IMR-90 (cell line): ENCODE measurements at regions not wholly inside any gene's neighbourhood (a gene's known extent, or its start where the extent isn't known, plus 50 kb on each side); places are given as distances from the start of the nearest gene placed in this dataset.
A peak's percentile ranks its signal among the peaks of the same experiment; 100 is the strongest.

Experiments used
- ATAC-seq: fragments of 200-7000 bp; cut with Tn5 transposase; 2 replicates; pipeline ENCODE4 v1.9.1; 2020; ENCODE audit warnings: low read depth, mild to moderate bottlenecking, moderate library complexity
- BruUV-seq: library from RNA; stranded (reverse); fragments of 400-500 nt; replicated peaks from 2 replicates; lab custom pipeline; 2021; lab: Mats Ljungman, UMichigan
- CTCF ChIA-PET: fragments of 300-600 bp; formaldehyde crosslinking; extraction: SDS; loops from one replicate; lab custom pipeline; 2021; ENCODE audit warnings: antibody characterized with exemption; lab: Yijun Ruan, JAX
- POLR2A ChIA-PET: fragments of 300-600 bp; sonication (Branson Sonifier 250); formaldehyde crosslinking; loops from one replicate; lab custom pipeline; 2022; ENCODE audit warnings: antibody characterized with exemption; ENCODE audit not compliant: unreplicated experiment; lab: Charles Lee
- DNase-seq: peaks from one replicate; pipeline ENCODE4 v3.0.0; 2013
- H2AFZ ChIP-seq: replicated peaks from 2 replicates; pipeline ENCODE3; 2013; ENCODE audit warnings: low read length, mild to moderate bottlenecking; ENCODE audit not compliant: poor library complexity
- H2AK5ac ChIP-seq: 2 replicates; pipeline ENCODE4 v1.6.1; 2013; ENCODE audit warnings: low read depth, low read length, inconsistent platforms
- H2AK9ac ChIP-seq: replicated peaks from 2 replicates; pipeline ENCODE3; 2013; ENCODE audit warnings: mild to moderate bottlenecking, low read depth, low read length, moderate library complexity; ENCODE audit not compliant: poor library complexity
- H2BK120ac ChIP-seq: 2 replicates; pipeline ENCODE4 v1.6.1; 2013; ENCODE audit warnings: low read depth, low read length, inconsistent platforms
- H2BK15ac ChIP-seq: 3 replicates; pipeline ENCODE4 v1.6.1; 2013; ENCODE audit warnings: low read depth, low read length, inconsistent platforms
- H2BK20ac ChIP-seq: 2 replicates; pipeline ENCODE4 v1.6.1; 2013; ENCODE audit warnings: low read depth, mild to moderate bottlenecking, inconsistent platforms, low read length, moderate library complexity
- H2BK5ac ChIP-seq: 2 replicates; pipeline ENCODE4 v1.6.1; 2013; ENCODE audit warnings: mild to moderate bottlenecking, low read depth, low read length, inconsistent platforms; ENCODE audit not compliant: poor library complexity, severe bottlenecking
- H3K14ac ChIP-seq: replicated peaks from 2 replicates; pipeline ENCODE4 v1.6.1; 2013; ENCODE audit warnings: low read depth, low read length, inconsistent platforms
- H3K18ac ChIP-seq: 2 replicates; pipeline ENCODE4 v1.6.1; 2013; ENCODE audit warnings: low read depth, low read length, control low read depth
- H3K23ac ChIP-seq: 2 replicates; pipeline ENCODE4 v1.6.1; 2013; ENCODE audit warnings: low read depth, low read length, inconsistent platforms
- H3K27ac ChIP-seq: 2 replicates; pipeline ENCODE4 v1.5.1; 2013; ENCODE audit warnings: mild to moderate bottlenecking, control low read depth, low read length; ENCODE audit not compliant: insufficient read depth
- H3K27me3 ChIP-seq: 2 replicates; pipeline ENCODE4 v1.6.1; 2013; ENCODE audit warnings: low read length; ENCODE audit not compliant: control insufficient read depth, insufficient read depth
- H3K36me3 ChIP-seq: 2 replicates; pipeline ENCODE4 v1.6.1; 2013; ENCODE audit warnings: low read length, mixed read lengths; ENCODE audit not compliant: control insufficient read depth, insufficient read depth
- H3K4ac ChIP-seq: 2 replicates; pipeline ENCODE4 v1.6.1; 2013; ENCODE audit warnings: low read depth, low read length, inconsistent platforms
- H3K4me1 ChIP-seq: 2 replicates; pipeline ENCODE4 v1.6.1; 2013; ENCODE audit warnings: low read length, mixed read lengths; ENCODE audit not compliant: control insufficient read depth, insufficient read depth
- H3K4me2 ChIP-seq: 2 replicates; pipeline ENCODE4 v1.6.1; 2013; ENCODE audit warnings: low read depth, mild to moderate bottlenecking, control low read depth, low read length, moderate library complexity
- H3K4me3 ChIP-seq: 2 replicates; pipeline ENCODE4 v1.5.1; 2013; ENCODE audit warnings: low read depth, mild to moderate bottlenecking, control low read depth, low read length, moderate library complexity; ENCODE audit not compliant: insufficient read depth
- H3K56ac ChIP-seq: 2 replicates; pipeline ENCODE4 v1.6.1; 2013; ENCODE audit warnings: low read length, inconsistent platforms; ENCODE audit not compliant: insufficient read depth; ENCODE audit errors: extremely low read depth
- H3K79me1 ChIP-seq, 2 experiments: 2 replicates each; pipeline ENCODE4 v1.6.1; 2013; ENCODE audit warnings: low read length in 2 of 2, inconsistent platforms in 1 of 2, low read depth in 1 of 2
- H3K9ac ChIP-seq: 2 replicates; pipeline ENCODE4 v1.6.1; 2013; ENCODE audit warnings: low read depth, low read length, control low read depth
- H3K9me1 ChIP-seq: 2 replicates; pipeline ENCODE4 v1.6.1; 2013; ENCODE audit warnings: low read length, inconsistent platforms; ENCODE audit not compliant: insufficient read depth
- H3K9me3 ChIP-seq: 2 replicates; pipeline ENCODE4 v1.6.1; 2013; ENCODE audit warnings: low read length; ENCODE audit not compliant: control insufficient read depth, insufficient read depth
- H4K20me1 ChIP-seq: 2 replicates; pipeline ENCODE4 v1.6.1; 2013; ENCODE audit warnings: low read length, inconsistent platforms; ENCODE audit not compliant: insufficient read depth
- H4K5ac ChIP-seq: 2 replicates; pipeline ENCODE4 v1.6.1; 2013; ENCODE audit warnings: mild to moderate bottlenecking, low read depth, low read length, control low read depth
- H4K8ac ChIP-seq, 2 experiments: 2 replicates each; pipeline ENCODE4 v1.6.1; 2013; ENCODE audit warnings: low read depth in 2 of 2, low read length in 2 of 2, control low read depth in 1 of 2, inconsistent platforms in 1 of 2
- H4K91ac ChIP-seq: 2 replicates; pipeline ENCODE4 v1.6.1; 2013; ENCODE audit warnings: low read depth, low read length, inconsistent platforms; ENCODE audit not compliant: insufficient read depth
- BHLHE40 ChIP-seq: fragments of 150-350 bp; IDR thresholded peaks from 2 replicates; pipeline ENCODE4 v1.6.1; 2016; ENCODE audit warnings: mild to moderate bottlenecking, low read depth, low read length
- CEBPB ChIP-seq: IDR thresholded peaks from 2 replicates; pipeline ENCODE4 v1.6.1; 2012; ENCODE audit warnings: low read depth, low read length, improper control_type of control experiment
- CHD1 ChIP-seq: IDR thresholded peaks from 2 replicates; pipeline ENCODE4 v1.6.1; 2012; ENCODE audit warnings: low read depth, low read length, improper control_type of control experiment
- FOS ChIP-seq: fragments of 150-350 bp; IDR thresholded peaks from 2 replicates; pipeline ENCODE4 v1.6.1; 2016; ENCODE audit warnings: low read depth, low read length
- MAFK ChIP-seq: IDR thresholded peaks from 2 replicates; pipeline ENCODE4 v1.6.1; 2012; ENCODE audit warnings: low read depth, low read length, improper control_type of control experiment
- MAZ ChIP-seq: IDR thresholded peaks from 2 replicates; pipeline ENCODE4 v1.6.1; 2012; ENCODE audit warnings: low read depth, mild to moderate bottlenecking, low read length, improper control_type of control experiment, moderate library complexity, borderline replicate concordance
- MXI1 ChIP-seq: IDR thresholded peaks from 2 replicates; pipeline ENCODE4 v1.6.1; 2012; ENCODE audit warnings: low read depth, mild to moderate bottlenecking, low read length, moderate library complexity, borderline replicate concordance
- NFE2L2 ChIP-seq: fragments of 150-350 bp; IDR thresholded peaks from 2 replicates; pipeline ENCODE4 v1.6.1; 2016; ENCODE audit warnings: low read depth, mild to moderate bottlenecking, low read length
- POLR2A ChIP-seq: IDR thresholded peaks from 2 replicates; pipeline ENCODE4 v1.6.1; 2012; ENCODE audit warnings: mild to moderate bottlenecking, low read depth, low read length
- RAD21 ChIP-seq: IDR thresholded peaks from 2 replicates; pipeline ENCODE4 v1.6.1; 2012; ENCODE audit warnings: low read length, improper control_type of control experiment
- RCOR1 ChIP-seq: IDR thresholded peaks from 2 replicates; pipeline ENCODE4 v1.6.1; 2012; ENCODE audit warnings: mild to moderate bottlenecking, low read length, improper control_type of control experiment; ENCODE audit not compliant: insufficient replicate concordance
- RFX5 ChIP-seq: IDR thresholded peaks from 2 replicates; pipeline ENCODE4 v1.8.0; 2012; ENCODE audit warnings: low read depth, mild to moderate bottlenecking, low read length, moderate library complexity
- SMC3 ChIP-seq: fragments of 150-350 bp; IDR thresholded peaks from 2 replicates; pipeline ENCODE4 v1.6.1; 2016; ENCODE audit warnings: low read depth, mild to moderate bottlenecking, antibody characterized with exemption, low read length, moderate library complexity
- WGBS, 2 experiments: methylation state at CpG; one replicate each; pipeline versions ENCODE4 v1.1.5 to v1.1.7; 2013; ENCODE audit warnings: missing lambda C conversion rate in 2 of 2; ENCODE audit not compliant: insufficient read length in 1 of 2; ENCODE audit errors: extremely low coverage in 2 of 2; 5-methylcytosine and 5-hydroxymethylcytosine counted together
- dilution Hi-C: fragments of 300-500 bp; cut with HindIII; formaldehyde crosslinking; loops from one replicate; pipeline ENCODE4 v1.14.3; 2018; ENCODE audit warnings: low sequenced_read_pairs; ENCODE audit not compliant: unreplicated experiment
- in situ Hi-C: fragments of 300-500 bp; cut with MboI; formaldehyde crosslinking; loops from 3 replicates; pipeline ENCODE4 v1.14.3; 2019; ENCODE audit warnings: low sequenced_read_pairs, inconsistent platforms, mixed read lengths
- intact Hi-C: fragments of 100-400 bp; cut with micrococcal nuclease; formaldehyde crosslinking; loops from 2 replicates; pipeline ENCODE4 v1.10.0; 2022
- TF ChIP-seq, protein P1 (sequence below): conservative IDR thresholded peaks from 2 replicates; pipeline ENCODE4 v1.5.1; 2012; ENCODE audit warnings: mild to moderate bottlenecking, low read depth, low read length, improper control_type of control experiment
- TF ChIP-seq, protein P2 (sequence below): fragments of 150-350 bp; IDR thresholded peaks from 2 replicates; pipeline ENCODE4 v1.6.1; 2016; ENCODE audit warnings: low read depth, mild to moderate bottlenecking, low read length, moderate library complexity, borderline replicate concordance
- TF ChIP-seq, protein P3 (sequence below): fragments of 150-350 bp; IDR thresholded peaks from 2 replicates; pipeline ENCODE4 v1.6.1; 2017; ENCODE audit warnings: mild to moderate bottlenecking, antibody characterized with exemption, low read length, low read depth

DNA sequence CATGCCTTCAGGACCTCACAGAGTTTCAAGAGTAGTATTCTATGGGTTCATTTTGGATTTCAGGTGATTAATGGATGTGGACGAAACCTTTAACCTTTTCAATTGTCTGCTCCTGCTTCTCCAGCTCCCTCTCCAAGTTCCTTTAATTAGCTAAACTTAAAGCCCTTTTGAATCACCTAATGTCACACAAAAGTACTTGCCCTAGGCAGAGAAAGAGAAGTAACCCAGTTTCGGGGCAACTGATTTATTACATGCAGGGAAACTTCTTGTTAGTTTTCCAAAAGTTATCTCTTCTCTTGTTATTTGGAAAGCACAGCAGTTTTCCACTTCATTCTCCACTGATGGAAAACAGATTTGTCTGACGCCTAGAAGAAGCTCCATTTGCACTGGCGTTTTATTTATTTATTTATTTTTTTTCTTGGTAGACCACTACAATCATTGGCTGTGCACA lies 407.7 kb upstream of the JARID2 start:
- H2BK15ac ChIP-seq: 0 out of 3 replicates have a peak overlapping the region, but pooled peaks have one; percentile 22
- no peak overlapping the region for H3K4ac ChIP-seq
- BruUV-seq: no TSS peak
- no peak overlapping the region for H2BK120ac ChIP-seq
- no peak overlapping the region for H2AK5ac ChIP-seq
- H3K56ac ChIP-seq: no peak overlapping the region
- WGBS, 2 experiments: no CpG with 5 or more reads among the region's 4 CpGs
- peaks cover 5% of the 10 kb centered on the region for H3K4me1 ChIP-seq
- H3K4me3 ChIP-seq: no peak overlapping the region
- no peak overlapping the region for H4K91ac ChIP-seq
- intact Hi-C loops: loop anchor here (10.0 kb wide), 1 partner anchor 787 kb away; no protein-coding TSS in a partner anchor
- H3K9me1 ChIP-seq: peaks cover 5% of the 10 kb centered on the region
- no peak overlapping the region for H3K14ac ChIP-seq
- no peak overlapping the region for H3K18ac ChIP-seq
- H3K23ac ChIP-seq: no peak overlapping the region
- no peaks in the 10 kb centered on the region for H3K36me3 ChIP-seq
- ChIA-PET CTCF (no interaction called here), POLR2A (no interaction called here)
- no peak overlapping the region for H2BK20ac ChIP-seq
- no peak overlapping the region for H3K9ac ChIP-seq
- no peak overlapping the region for H3K4me2 ChIP-seq
- dilution Hi-C loops: no loop called here
- DNase-seq (no peak), ATAC-seq (no peak)
- no peak overlapping the region for H3K27ac ChIP-seq
- no peaks in the 10 kb centered on the region for H3K9me3 ChIP-seq
- no peaks in the 10 kb centered on the region for H4K20me1 ChIP-seq
- no peak overlapping the region for H2BK5ac ChIP-seq
- no peak overlapping the region for H2AFZ ChIP-seq
- H4K8ac ChIP-seq: no peak overlapping the region
- H3K79me1 ChIP-seq: no peaks in the 10 kb centered on the region
- TF ChIP-seq MAFK (no peak), RCOR1 (no peak), RFX5 (no peak), FOS (no peak), CHD1 (no peak), MXI1 (no peak), RAD21 (no peak), BHLHE40 (no peak), NFE2L2 (no peak), CEBPB (no peak), SMC3 (no peak), POLR2A (no peak), MAZ (no peak)
- TF ChIP-seq, protein P1, sequence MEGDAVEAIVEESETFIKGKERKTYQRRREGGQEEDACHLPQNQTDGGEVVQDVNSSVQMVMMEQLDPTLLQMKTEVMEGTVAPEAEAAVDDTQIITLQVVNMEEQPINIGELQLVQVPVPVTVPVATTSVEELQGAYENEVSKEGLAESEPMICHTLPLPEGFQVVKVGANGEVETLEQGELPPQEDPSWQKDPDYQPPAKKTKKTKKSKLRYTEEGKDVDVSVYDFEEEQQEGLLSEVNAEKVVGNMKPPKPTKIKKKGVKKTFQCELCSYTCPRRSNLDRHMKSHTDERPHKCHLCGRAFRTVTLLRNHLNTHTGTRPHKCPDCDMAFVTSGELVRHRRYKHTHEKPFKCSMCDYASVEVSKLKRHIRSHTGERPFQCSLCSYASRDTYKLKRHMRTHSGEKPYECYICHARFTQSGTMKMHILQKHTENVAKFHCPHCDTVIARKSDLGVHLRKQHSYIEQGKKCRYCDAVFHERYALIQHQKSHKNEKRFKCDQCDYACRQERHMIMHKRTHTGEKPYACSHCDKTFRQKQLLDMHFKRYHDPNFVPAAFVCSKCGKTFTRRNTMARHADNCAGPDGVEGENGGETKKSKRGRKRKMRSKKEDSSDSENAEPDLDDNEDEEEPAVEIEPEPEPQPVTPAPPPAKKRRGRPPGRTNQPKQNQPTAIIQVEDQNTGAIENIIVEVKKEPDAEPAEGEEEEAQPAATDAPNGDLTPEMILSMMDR: no peak
- TF ChIP-seq, protein P2, sequence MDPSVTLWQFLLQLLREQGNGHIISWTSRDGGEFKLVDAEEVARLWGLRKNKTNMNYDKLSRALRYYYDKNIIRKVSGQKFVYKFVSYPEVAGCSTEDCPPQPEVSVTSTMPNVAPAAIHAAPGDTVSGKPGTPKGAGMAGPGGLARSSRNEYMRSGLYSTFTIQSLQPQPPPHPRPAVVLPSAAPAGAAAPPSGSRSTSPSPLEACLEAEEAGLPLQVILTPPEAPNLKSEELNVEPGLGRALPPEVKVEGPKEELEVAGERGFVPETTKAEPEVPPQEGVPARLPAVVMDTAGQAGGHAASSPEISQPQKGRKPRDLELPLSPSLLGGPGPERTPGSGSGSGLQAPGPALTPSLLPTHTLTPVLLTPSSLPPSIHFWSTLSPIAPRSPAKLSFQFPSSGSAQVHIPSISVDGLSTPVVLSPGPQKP: no peak
- TF ChIP-seq, protein P3, sequence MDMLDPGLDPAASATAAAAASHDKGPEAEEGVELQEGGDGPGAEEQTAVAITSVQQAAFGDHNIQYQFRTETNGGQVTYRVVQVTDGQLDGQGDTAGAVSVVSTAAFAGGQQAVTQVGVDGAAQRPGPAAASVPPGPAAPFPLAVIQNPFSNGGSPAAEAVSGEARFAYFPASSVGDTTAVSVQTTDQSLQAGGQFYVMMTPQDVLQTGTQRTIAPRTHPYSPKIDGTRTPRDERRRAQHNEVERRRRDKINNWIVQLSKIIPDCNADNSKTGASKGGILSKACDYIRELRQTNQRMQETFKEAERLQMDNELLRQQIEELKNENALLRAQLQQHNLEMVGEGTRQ: no peak
- H3K27me3 ChIP-seq: no peaks in the 10 kb centered on the region
- in situ Hi-C loops: loop anchor here (25.0 kb wide), 1 partner anchor 626 kb away; no protein-coding TSS in a partner anchor
- H2AK9ac ChIP-seq: no peak overlapping the region
- no peak overlapping the region for H4K5ac ChIP-seq
